Parathyroid adenoma (tissue), 2 donors: ENCODE measurements at regions not wholly inside any gene's neighbourhood (a gene's known extent, or its start where the extent isn't known, plus 50 kb on each side); places are given as distances from the start of the nearest gene placed in this dataset.

Experiments
- H2AFZ ChIP-seq: fragments of 300-600 bp; sonication (generic); one replicate; pipeline ENCODE4 v1.7.0; 2017; ENCODE audit warnings: antibody characterized with exemption, mild to moderate bottlenecking
- H3K27ac ChIP-seq: fragments of 300-600 bp; sonication (generic); one replicate; pipeline ENCODE4 v1.7.0; 2017
- H3K27me3 ChIP-seq: fragments of 300-600 bp; sonication (generic); one replicate; pipeline ENCODE4 v1.7.0; 2017; ENCODE audit warnings: low read length; ENCODE audit not compliant: control insufficient read depth, insufficient read depth
- H3K36me3 ChIP-seq: fragments of 300-600 bp; sonication (generic); one replicate; pipeline ENCODE4 v1.7.0; 2017; ENCODE audit warnings: low read length; ENCODE audit not compliant: control insufficient read depth, insufficient read depth
- H3K4me1 ChIP-seq: fragments of 300-600 bp; sonication (generic); one replicate; pipeline ENCODE4 v1.7.0; 2017; ENCODE audit warnings: control low read depth
- H3K4me2 ChIP-seq: fragments of 300-600 bp; sonication (generic); one replicate; pipeline ENCODE4 v1.7.0; 2017; ENCODE audit warnings: low read length
- H3K4me3 ChIP-seq: fragments of 300-600 bp; sonication (generic); one replicate; pipeline ENCODE4 v1.7.0; 2017; ENCODE audit warnings: low read depth, low read length
- H3K79me2 ChIP-seq: fragments of 300-600 bp; sonication (generic); one replicate; pipeline ENCODE4 v1.7.0; 2017; ENCODE audit warnings: control low read depth
- H3K9ac ChIP-seq: fragments of 300-600 bp; sonication (generic); one replicate; pipeline ENCODE4 v1.7.0; 2017; ENCODE audit warnings: mild to moderate bottlenecking
- H3K9me3 ChIP-seq: fragments of 300-600 bp; sonication (generic); one replicate; pipeline ENCODE4 v1.7.0; 2017; ENCODE audit warnings: low read length; ENCODE audit not compliant: control insufficient read depth
- TF ChIP-seq, protein P1 (sequence below): fragments of 300-600 bp; sonication (generic); IDR thresholded peaks from one replicate; pipeline ENCODE4 v1.7.0; 2017; ENCODE audit warnings: antibody characterized with exemption, mild to moderate bottlenecking
- donor health status: primary hyperparathyroidism.

DNA sequence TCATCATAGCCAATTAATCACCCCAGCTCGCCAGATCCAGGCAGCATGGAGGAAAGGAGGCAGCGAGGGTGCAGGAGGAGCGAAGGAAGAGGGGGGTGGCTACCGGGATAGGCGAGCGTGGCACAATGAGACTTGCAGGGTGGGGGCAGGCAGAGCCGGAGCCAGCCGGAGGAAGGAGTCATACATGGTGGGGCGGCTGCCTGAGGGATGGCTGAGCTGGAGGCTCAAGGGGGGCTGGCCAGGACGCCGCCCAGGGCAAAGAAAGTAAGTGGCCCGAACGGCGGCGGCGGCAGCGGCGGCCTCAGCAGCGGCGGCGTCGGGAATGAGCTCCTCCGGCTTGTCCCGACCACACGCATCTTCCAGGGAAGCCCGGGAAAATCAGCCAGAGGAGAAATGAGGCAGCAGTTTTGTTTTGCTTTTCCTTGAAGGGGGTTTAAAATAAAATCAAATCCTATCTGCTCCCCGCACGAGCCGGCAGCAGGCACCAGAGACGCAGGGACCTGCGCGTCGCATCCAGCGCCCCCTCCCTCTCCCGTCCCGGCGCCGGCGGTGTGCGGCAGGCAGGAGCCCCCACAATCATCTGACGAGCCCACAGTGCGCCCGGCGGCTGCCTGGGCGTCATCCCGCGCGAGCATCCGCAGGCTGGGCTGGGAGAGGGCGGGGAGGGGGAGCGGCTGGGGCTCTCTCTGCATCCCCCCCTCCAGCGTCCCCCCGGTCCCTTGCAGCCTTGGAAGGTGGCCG, 263.6 kb downstream of the CTTN start:
- Histone ChIP-seq H3K4me3 (no peak overlapping the region), H3K9me3 (no peaks in the 10 kb centered on the region), H3K27ac (no peak overlapping the region), H3K79me2 (no peaks in the 10 kb centered on the region), H3K4me2 (peak overlapping the region; percentile 31), H3K9ac (no peak overlapping the region), H3K4me1 (no peaks in the 10 kb centered on the region), H2AFZ (peak overlapping the region; percentile 33), H3K36me3 (no peaks in the 10 kb centered on the region), H3K27me3 (no peaks in the 10 kb centered on the region)
- TF ChIP-seq, protein P1, sequence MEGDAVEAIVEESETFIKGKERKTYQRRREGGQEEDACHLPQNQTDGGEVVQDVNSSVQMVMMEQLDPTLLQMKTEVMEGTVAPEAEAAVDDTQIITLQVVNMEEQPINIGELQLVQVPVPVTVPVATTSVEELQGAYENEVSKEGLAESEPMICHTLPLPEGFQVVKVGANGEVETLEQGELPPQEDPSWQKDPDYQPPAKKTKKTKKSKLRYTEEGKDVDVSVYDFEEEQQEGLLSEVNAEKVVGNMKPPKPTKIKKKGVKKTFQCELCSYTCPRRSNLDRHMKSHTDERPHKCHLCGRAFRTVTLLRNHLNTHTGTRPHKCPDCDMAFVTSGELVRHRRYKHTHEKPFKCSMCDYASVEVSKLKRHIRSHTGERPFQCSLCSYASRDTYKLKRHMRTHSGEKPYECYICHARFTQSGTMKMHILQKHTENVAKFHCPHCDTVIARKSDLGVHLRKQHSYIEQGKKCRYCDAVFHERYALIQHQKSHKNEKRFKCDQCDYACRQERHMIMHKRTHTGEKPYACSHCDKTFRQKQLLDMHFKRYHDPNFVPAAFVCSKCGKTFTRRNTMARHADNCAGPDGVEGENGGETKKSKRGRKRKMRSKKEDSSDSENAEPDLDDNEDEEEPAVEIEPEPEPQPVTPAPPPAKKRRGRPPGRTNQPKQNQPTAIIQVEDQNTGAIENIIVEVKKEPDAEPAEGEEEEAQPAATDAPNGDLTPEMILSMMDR: no peak

DNA sequence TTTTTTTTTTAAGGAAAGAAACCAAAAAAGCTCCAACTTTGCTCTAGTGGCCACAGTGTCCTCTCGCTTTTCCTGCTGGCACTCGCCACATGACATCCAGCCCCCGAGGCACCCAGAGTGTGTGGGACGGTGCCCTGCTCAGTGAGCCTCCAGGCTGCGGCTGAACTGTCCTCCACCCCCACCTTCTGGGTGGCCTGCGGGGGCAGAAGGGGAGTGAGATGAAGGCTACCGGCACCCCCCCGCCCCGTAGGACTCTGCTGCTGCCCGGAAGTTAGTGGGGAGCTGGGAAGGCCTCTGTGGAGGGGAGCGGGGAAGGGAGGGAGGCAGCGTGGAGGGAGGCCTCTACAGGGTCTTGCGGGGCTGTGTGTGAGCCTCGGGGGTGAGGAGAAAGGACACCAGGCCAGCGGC, 264.4 kb downstream of the CTTN start:
- H3K4me1 ChIP-seq: no peaks in the 10 kb centered on the region
- H3K27ac ChIP-seq: no peak overlapping the region
- H3K79me2 ChIP-seq: no peaks in the 10 kb centered on the region
- H3K27me3 ChIP-seq: no peaks in the 10 kb centered on the region
- H2AFZ ChIP-seq: no peak overlapping the region
- no peaks in the 10 kb centered on the region for H3K36me3 ChIP-seq
- H3K4me2 ChIP-seq: no peak overlapping the region
- H3K9me3 ChIP-seq: no peaks in the 10 kb centered on the region
- H3K4me3 ChIP-seq: no peak overlapping the region
- TF ChIP-seq, protein P1: no peak
- no peak overlapping the region for H3K9ac ChIP-seq

DNA sequence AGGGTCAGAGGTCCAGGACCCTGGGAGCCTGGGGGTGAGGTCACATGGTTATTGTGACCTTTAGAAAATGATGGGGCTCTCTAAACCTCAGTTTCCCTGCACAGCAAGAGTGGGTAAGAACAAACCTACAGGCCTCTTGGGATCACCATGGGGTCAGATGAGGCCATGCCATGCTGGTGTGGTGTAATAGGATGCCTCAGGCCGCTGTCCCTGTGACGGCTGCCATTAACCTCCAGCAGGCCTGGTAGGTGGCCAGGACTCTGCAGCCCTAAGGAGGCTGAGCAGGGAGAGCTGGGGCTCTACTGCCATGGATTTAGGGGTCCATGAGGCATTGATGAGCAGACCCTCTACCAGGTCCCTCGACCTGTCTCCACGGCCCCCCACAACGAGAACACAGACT, 265.5 kb downstream of the CTTN start:
- TF ChIP-seq, protein P1: no peak
- no peak overlapping the region for H3K27ac ChIP-seq
- no peaks in the 10 kb centered on the region for H3K9me3 ChIP-seq
- H3K4me2 ChIP-seq: no peak overlapping the region
- H2AFZ ChIP-seq: no peak overlapping the region
- H3K36me3 ChIP-seq: no peaks in the 10 kb centered on the region
- no peaks in the 10 kb centered on the region for H3K79me2 ChIP-seq
- no peak overlapping the region for H3K4me3 ChIP-seq
- no peak overlapping the region for H3K9ac ChIP-seq
- H3K4me1 ChIP-seq: no peaks in the 10 kb centered on the region
- no peaks in the 10 kb centered on the region for H3K27me3 ChIP-seq

DNA sequence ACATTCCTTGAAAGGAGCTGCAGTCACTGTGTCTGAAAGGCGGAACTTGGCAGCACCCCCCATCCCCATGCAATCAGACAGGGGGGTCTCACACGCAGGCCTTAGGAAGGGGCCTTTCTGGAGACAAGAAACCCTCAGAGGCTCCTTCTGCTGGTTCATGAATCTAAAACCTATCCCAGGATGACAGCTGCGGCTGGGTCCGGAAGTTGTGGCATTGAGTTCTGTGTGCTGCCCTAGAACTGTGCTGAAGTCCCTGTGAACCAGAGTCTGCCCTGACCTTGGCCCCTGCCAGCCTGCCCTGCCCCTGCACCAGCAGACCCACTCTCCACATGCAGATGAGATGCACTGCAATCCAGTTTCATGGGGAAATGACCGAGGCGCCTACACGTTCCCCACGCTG, 268.0 kb downstream of the CTTN start:
- Histone ChIP-seq H3K36me3 (no peaks in the 10 kb centered on the region), H3K27ac (no peak overlapping the region), H2AFZ (no peak overlapping the region), H3K4me1 (no peaks in the 10 kb centered on the region), H3K27me3 (no peaks in the 10 kb centered on the region), H3K4me3 (no peak overlapping the region), H3K9me3 (no peaks in the 10 kb centered on the region), H3K4me2 (no peak overlapping the region), H3K79me2 (no peaks in the 10 kb centered on the region), H3K9ac (no peak overlapping the region)
- TF ChIP-seq, protein P1: no peak

DNA sequence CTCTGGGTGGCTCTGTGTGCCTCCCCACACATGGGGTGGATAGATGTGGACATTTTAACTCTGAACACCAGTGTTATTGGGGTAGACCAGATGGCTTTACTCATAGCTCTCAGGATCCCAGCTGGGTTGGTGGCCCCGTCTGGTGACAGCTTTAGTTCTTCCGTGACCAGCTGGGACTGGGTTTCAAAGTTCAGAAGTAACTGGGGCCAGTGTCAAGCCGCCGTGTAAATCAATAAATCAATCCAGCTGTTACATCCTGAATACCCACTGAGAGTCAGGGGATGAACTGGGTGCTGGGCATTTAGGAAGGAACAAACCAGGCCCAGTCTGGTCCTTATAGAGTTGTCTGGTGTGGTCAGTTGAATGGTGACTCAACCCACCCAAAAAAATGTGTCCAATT, 269.4 kb downstream of the CTTN start:
- Histone ChIP-seq H3K4me1 (no peaks in the 10 kb centered on the region), H3K27ac (no peak overlapping the region), H2AFZ (no peak overlapping the region), H3K9ac (no peak overlapping the region), H3K4me2 (no peak overlapping the region), H3K9me3 (no peaks in the 10 kb centered on the region), H3K79me2 (no peaks in the 10 kb centered on the region), H3K27me3 (no peaks in the 10 kb centered on the region), H3K36me3 (no peaks in the 10 kb centered on the region), H3K4me3 (no peak overlapping the region)
- TF ChIP-seq, protein P1: no peak
